Vagina (tissue), 2 donors: ENCODE measurements at regions not wholly inside any gene's neighbourhood (a gene's known extent, or its start where the extent isn't known, plus 50 kb on each side); places are given as distances from the start of the nearest gene placed in this dataset.
"Not testable (repeated sequence)": the region's sequence is repeated elsewhere in the genome, so short reads cannot be mapped to it uniquely, and the experiment has no call there.

Experiments
- DNase-seq, 2 donors: peaks; one replicate each; pipeline ENCODE4 v3.0.0-alpha.2; 2017; ENCODE audit errors: extremely low spot score in 2 of 2
- H3K27ac ChIP-seq: fragments of 200-600 bp; sonication (generic); one replicate; pipeline ENCODE4 v1.5.1; 2019
- H3K27me3 ChIP-seq: fragments of 200-600 bp; sonication (generic); one replicate; pipeline ENCODE4 v1.5.1; 2019
- H3K36me3 ChIP-seq, 2 donors: fragments of 200-600 bp; sonication (generic); one replicate each; pipeline ENCODE4 v1.5.1; 2017 to 2019
- H3K4me1 ChIP-seq: fragments of 200-600 bp; sonication (generic); one replicate; pipeline ENCODE4 v1.5.1; 2019
- H3K4me3 ChIP-seq, 2 donors: fragments of 200-600 bp; sonication (generic); 1 replicate in 1 of 2; 2 replicates in 1 of 2; pipeline ENCODE4 v1.5.1; 2016 to 2019
- H3K9me3 ChIP-seq: fragments of 200-600 bp; sonication (generic); one replicate; pipeline ENCODE4 v1.5.1; 2019
- CTCF ChIP-seq, 3 experiments: fragments of 450-650 bp in 2 of 3; fragments of 200-600 bp in 1 of 3; sonication (generic) in 1 of 3; IDR thresholded peaks; one replicate each; pipeline ENCODE4 v1.5.1; 2017 to 2019; ENCODE audit warnings: antibody characterized with exemption in 3 of 3, mild to moderate bottlenecking in 2 of 3, moderate library complexity in 2 of 3
- POLR2A ChIP-seq, 2 donors: fragments of 450-650 bp; IDR thresholded peaks; one replicate each; pipeline ENCODE4 v1.6.1; 2017; ENCODE audit warnings: antibody characterized with exemption in 2 of 2, mild to moderate bottlenecking in 2 of 2, moderate library complexity in 2 of 2
- POLR2AphosphoS5 ChIP-seq, 2 donors: sonication (generic); formaldehyde crosslinking; IDR thresholded peaks; one replicate each; pipeline ENCODE4 v1.9.0; 2017; ENCODE audit warnings: antibody characterized with exemption in 2 of 2, mild to moderate bottlenecking in 2 of 2, low read depth in 1 of 2; ENCODE audit not compliant: insufficient read depth in 1 of 2
- intact Hi-C: fragments of 100-400 bp; cut with DNase I; formaldehyde crosslinking; loops from one replicate; pipeline ENCODE4 v1.15.1; 2023

- Histone ChIP-seq H3K27me3 (no peaks in the 10 kb centered on the region), H3K9me3 (no peaks in the 10 kb centered on the region), H3K36me3 (no peaks in the 10 kb centered on the region), H3K4me3 (no peak overlapping the region), H3K4me1 (peaks cover 26% of the 10 kb centered on the region), H3K27ac (no peak overlapping the region)
- TF ChIP-seq CTCF (IDR thresholded peaks at IDR 0.05) (no peak), POLR2AphosphoS5 (IDR thresholded peaks at IDR 0.05; ENCODE audit: insufficient read depth in 1 of 2, low read depth in 1 of 2) (no peak), POLR2A (IDR thresholded peaks at IDR 0.05) (no peak)
- intact Hi-C loops, result no loop called here
- no peak for DNase-seq
These were observed 67.0 kb downstream of the MATN1 start for GRCh38 chr1:30656171-30656940.

DNA sequence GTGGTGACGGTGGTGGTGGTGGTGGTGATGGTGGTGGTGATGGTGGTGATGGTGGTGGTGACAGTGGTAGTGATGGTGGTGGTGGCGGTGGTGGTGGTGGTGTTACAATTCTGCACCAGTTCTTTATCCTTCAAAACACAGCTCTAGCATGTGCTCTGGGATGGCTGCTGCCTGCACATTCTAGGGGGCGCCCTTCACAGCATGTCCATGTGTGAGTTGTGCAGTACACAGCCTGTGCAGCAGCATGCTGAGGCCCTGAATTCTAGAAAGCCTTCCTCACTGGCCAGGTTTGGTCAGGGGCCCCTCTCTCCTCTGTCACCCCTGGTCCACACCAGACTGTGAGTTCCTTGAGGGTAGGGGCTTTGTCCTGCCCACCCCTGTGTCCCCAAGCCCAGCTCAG, 67.7 kb downstream of the MATN1 start:
- no peaks in the 10 kb centered on the region for H3K36me3 ChIP-seq
- no peak overlapping the region for H3K27ac ChIP-seq
- intact Hi-C loops, result no loop called here
- no peak overlapping the region for H3K4me3 ChIP-seq
- H3K27me3 ChIP-seq, result no peaks in the 10 kb centered on the region
- H3K4me1 ChIP-seq, result peaks cover 26% of the 10 kb centered on the region
- no peak for DNase-seq
- TF ChIP-seq CTCF (IDR thresholded peaks at IDR 0.05), result no peak
- no peak for TF ChIP-seq POLR2A (IDR thresholded peaks at IDR 0.05)
- no peak for TF ChIP-seq POLR2AphosphoS5 (IDR thresholded peaks at IDR 0.05; ENCODE audit: insufficient read depth in 1 of 2, low read depth in 1 of 2)
- no peaks in the 10 kb centered on the region for H3K9me3 ChIP-seq

GRCh38 chr1:30654188-30654587, 69.2 kb downstream of the MATN1 start:
- H3K36me3 ChIP-seq, result no peaks in the 10 kb centered on the region
- H3K4me3 ChIP-seq, result no peak overlapping the region
- no peaks in the 10 kb centered on the region for H3K27me3 ChIP-seq
- peaks cover 26% of the 10 kb centered on the region for H3K4me1 ChIP-seq
- intact Hi-C loops, result no loop called here
- DNase-seq, result no peak
- H3K27ac ChIP-seq, result peak overlapping the region; percentile 13
- H3K9me3 ChIP-seq, result no peaks in the 10 kb centered on the region
- no peak for TF ChIP-seq POLR2AphosphoS5 (IDR thresholded peaks at IDR 0.05; ENCODE audit: insufficient read depth in 1 of 2, low read depth in 1 of 2)
- no peak for TF ChIP-seq POLR2A (IDR thresholded peaks at IDR 0.05)
- no peak for TF ChIP-seq CTCF (IDR thresholded peaks at IDR 0.05)

DNA sequence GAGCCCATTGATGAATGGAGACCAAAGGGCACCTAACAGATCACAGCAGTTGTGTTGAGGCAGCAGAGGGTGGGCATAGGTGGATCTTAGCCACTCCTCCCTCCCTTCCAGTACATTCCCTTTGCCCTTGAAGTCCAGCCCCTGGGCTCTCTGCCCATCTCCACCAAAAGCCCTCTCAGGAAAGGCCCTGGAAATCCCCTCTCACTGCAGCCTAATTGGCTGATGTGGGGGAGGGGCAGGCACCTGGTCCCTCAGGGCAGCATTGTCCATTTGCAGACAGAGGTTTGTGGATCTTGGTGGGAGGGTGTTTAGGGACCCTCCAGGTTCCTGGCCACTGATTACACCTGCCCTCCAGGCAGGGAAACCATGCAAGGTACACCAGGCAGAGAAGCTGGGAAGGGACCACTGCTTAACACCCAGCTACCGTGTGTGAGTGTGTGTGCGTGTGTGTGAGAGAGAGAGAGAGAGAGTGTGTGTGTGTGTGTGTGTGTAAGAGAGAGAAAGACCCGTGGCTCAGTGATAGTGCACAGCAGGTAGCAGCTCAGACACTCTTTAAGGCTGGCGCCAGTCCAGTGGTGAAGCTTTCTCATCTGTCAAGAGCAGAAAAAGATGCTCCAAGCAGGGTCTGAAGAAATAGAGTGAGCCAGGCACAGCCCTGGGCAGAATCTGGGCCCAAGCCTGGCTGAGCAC, 71.1 kb downstream of the MATN1 start:
- H3K4me1 ChIP-seq, result peaks cover 26% of the 10 kb centered on the region
- no peak for DNase-seq
- H3K4me3 ChIP-seq, result no peak overlapping the region
- no peaks in the 10 kb centered on the region for H3K9me3 ChIP-seq
- intact Hi-C loops, result no loop called here
- H3K27ac ChIP-seq, result peak overlapping the region; percentile 13
- no peaks in the 10 kb centered on the region for H3K36me3 ChIP-seq
- H3K27me3 ChIP-seq, result no peaks in the 10 kb centered on the region
- TF ChIP-seq CTCF (IDR thresholded peaks at IDR 0.05) (no peak), POLR2AphosphoS5 (IDR thresholded peaks at IDR 0.05; ENCODE audit: insufficient read depth in 1 of 2, low read depth in 1 of 2) (no peak), POLR2A (IDR thresholded peaks at IDR 0.05) (no peak)

GRCh38 chr1:30651395-30651794, 72.0 kb downstream of the MATN1 start:
- intact Hi-C loops, H3K9me3 ChIP-seq, H3K36me3 ChIP-seq, H3K27me3 ChIP-seq, DNase-seq: not testable (repeated sequence)
- H3K4me1 ChIP-seq, result peaks cover 26% of the 10 kb centered on the region
- H3K4me3 ChIP-seq, result peak overlapping the region in 1 of 2 donors; percentile 3
- peak overlapping the region; percentile 25 for H3K27ac ChIP-seq
